GM13976 (cell line): ENCODE measurements at regions not wholly inside any gene's neighbourhood (a gene's known extent, or its start where the extent isn't known, plus 50 kb on each side); places are given as distances from the start of the nearest gene placed in this dataset.

Experiments used
- DNase-seq: peaks from one replicate; pipeline ENCODE4 v3.0.0; 2012; ENCODE audit warnings: low spot score
- CTCF ChIP-seq: IDR thresholded peaks from 2 replicates; pipeline ENCODE4 v1.5.1; 2012; ENCODE audit warnings: borderline replicate concordance, mild to moderate bottlenecking; ENCODE audit not compliant: insufficient read depth; ENCODE audit errors: extremely low read depth, missing control alignments, control extremely low read depth
- in situ Hi-C: fragments of 300-500 bp; cut with MboI; formaldehyde crosslinking; loops from one replicate; pipeline ENCODE4 v1.12.0; 2022; ENCODE audit warnings: low sequenced_read_pairs, mixed read lengths, inconsistent platforms; ENCODE audit not compliant: unreplicated experiment

- no peak for TF ChIP-seq CTCF
- in situ Hi-C loops: no loop called here
- no peak for DNase-seq
Observed at GRCh38 chr11:128155590-128155989, 431.8 kb downstream of the ETS1 start.

GRCh38 chr11:128153697-128154048, 433.7 kb downstream of the ETS1 start:
- no peak for DNase-seq
- in situ Hi-C loops: no loop called here
- TF ChIP-seq CTCF: no peak

- DNase-seq: no peak
- in situ Hi-C loops: no loop called here
- no peak for TF ChIP-seq CTCF
Observed at GRCh38 chr11:128152796-128153696, 434.3 kb downstream of the ETS1 start.

GRCh38 chr11:128151780-128152179, 435.6 kb downstream of the ETS1 start:
- TF ChIP-seq CTCF: no peak
- in situ Hi-C loops: no loop called here
- DNase-seq: no peak

GRCh38 chr11:128151338-128151737, 436.0 kb downstream of the ETS1 start:
- no peak for DNase-seq
- in situ Hi-C loops: no loop called here
- TF ChIP-seq CTCF: no peak

GRCh38 chr11:128148208-128148607, 439.1 kb downstream of the ETS1 start:
- DNase-seq: no peak
- in situ Hi-C loops: no loop called here
- no peak for TF ChIP-seq CTCF
